ENCODE measurements at regions not wholly inside any gene's neighbourhood (a gene's known extent, or its start where the extent isn't known, plus 50 kb on each side); places are given as distances from the start of the nearest gene placed in this dataset.
A peak's percentile ranks its signal among the peaks of the same experiment; 100 is the strongest.

DNA sequence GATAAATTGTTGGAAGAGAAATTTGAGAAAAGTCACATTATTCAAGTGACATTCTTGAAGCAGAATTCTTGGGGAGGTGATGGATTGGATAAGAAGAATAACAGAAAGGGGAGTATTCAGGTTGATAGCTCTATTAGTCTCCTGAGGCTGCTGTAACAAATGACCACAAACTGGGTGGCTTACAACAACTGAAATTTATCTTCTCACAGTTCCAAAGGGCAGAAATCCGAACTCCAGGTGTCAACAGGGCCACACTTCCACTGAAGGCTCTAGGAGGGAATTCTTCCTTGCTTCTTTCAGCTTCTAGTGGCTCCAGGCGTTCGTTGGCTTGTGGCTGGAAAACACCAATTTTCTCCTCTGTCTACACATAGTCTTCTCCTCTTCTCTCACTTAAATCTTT, 99.8 kb downstream of the TES start:
- peak in 10 of 11 donors; percentile 3 to 46 (median 14) for DNase-seq (ENCODE audit: extremely low read depth in 1 of 11, low read depth in 9 of 11, low spot score in 4 of 11)

DNA sequence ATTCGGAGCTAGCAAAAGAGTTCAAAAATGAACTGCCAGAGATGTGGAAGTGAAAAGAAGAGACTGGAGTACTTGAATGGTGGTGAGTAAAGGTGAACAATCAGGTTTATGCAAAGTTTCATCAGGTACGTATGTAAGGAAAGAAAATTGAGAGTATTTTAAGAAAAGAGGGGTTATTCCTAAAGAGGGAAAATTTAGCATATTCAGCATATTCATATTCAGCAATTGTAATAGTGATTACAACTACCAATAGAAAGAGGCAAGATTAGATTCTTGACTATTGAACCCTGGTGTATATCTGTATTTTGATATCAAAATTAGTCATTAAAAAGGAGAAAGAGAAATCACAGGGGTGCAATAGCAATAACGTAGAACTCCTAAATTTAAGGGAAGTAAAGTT, 100.9 kb downstream of the TES start:
- no peak for DNase-seq (ENCODE audit: extremely low read depth in 1 of 11, low read depth in 9 of 11, low spot score in 4 of 11)

DNA sequence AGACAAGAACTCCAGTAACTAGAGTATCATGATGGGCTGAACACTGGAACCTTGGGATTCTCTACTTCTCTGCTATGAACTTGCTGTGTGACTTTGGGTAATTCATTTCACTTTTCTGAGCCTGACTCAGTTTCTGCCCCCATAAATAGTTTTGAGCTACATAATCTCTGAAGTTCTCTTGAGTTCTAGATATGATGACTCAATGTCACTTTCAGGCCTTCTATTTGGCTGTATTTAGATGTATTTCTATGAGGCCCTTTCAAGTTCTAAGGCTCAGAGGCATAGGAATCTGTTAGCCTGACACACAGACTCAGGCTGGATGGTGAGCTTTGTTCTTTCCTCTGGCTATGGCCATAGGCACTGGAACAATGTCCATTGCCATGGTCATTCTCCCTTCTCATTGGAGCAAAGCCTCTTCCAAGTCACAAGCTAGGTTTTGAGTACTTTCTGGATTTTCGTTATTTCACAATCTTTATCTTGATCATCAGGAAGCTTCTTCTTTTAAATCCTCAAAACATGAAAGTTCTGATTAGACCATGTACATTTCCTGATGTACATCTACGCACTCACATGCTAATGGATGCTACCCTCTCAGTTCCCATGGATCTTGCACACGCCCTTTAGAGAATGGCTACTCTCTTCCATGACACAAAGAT, 101.6 kb downstream of the TES start:
- no peak for DNase-seq (ENCODE audit: extremely low read depth in 1 of 11, low read depth in 9 of 11, low spot score in 4 of 11)

DNA sequence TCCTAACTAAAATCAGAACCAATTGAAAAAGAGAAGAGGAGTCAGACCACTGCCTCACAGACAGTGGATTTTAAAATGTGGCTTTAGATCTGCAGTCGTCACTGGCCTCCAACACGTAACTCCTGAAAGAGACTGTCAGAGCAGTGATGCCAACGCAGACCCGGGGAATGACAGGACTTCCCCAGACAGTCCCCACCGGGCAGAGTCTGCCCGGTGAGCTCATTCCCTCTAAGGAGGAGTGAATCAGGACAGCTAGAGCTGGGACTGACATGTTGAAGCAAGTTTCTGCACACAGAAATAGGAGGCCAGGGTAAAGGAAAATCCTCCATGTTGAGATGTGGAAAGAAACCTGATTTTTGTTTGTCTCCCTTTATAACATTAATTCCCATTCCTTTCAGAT, 105.0 kb downstream of the TES start:
- DNase-seq (ENCODE audit: extremely low read depth in 1 of 11, low read depth in 9 of 11, low spot score in 4 of 11): no peak

DNA sequence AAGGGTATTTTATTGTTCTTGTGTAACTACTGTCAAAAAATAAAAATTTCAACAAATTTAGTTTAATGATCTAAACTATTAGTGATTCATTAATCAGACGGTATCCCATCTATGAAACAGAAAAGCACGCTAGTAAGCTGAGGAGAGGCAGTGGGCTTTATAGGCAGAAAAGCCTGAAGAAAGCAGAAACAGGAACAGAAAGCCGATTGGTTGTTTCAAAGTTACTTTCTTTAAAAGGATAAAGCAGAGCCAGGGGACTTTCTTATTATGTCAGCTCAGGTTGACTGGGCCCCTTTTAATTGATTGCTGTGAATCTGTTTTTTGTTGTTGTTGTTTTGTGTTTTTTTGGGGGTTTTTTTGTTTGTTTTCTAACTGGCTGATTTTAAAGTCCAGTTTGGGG, 105.5 kb downstream of the TES start:
- DNase-seq (ENCODE audit: extremely low read depth in 1 of 11, low read depth in 9 of 11, low spot score in 4 of 11): no peak

DNA sequence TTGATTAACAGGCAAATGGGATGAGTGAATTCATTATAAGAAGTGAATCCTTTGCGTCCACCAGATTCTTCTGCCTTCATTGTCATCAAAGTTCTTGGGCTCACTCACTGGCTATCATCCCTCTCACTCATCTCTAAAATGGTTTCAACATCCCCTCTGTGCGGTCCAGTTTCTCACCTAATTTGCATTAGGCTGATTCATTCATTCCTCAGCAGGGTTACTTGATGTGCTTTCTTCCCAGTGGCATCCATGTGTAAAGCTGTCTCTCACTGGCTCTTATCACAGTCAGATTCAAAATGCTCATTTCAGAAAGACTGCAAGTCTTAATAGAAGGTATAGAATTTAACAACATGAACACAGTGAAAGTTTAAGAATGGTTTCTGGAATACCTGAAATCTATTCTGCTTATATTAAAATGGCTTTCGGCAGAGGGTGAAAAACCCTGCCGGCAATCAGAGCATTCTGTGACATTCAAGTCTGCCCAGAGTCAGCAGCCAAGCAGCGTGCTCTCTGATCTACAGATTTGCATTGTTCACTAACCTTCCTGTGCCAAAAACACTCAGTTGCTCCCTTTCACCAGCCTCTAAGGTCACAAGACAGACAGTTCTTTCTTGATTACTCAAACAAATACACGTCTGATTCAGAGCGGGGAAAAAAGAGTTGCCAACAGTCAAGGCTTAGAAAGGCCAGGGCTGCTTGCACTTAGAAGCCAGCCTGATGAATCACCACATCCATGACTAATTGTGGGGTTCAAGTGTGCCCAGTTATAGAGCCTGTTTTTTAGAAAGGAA, 106.7 kb downstream of the TES start:
- no peak for DNase-seq (ENCODE audit: extremely low read depth in 1 of 11, low read depth in 9 of 11, low spot score in 4 of 11)

DNA sequence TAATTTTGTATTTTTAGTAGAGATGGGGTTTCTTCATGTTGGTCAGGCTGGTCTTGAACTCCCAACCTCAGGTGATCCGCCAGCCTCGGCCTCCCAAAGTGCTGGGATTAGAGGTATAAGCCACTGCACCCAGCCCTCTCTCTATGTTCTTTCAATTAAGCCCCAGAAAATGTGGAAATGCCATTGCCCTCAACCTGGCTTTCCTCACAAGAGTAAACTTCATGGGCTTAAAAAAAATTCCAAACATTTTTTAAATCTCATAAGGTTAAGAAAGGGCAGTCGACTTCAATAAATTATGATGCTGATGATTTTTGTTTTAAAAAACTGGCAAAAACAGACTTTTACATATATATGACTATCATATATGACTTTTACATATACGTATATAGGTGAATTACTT, 107.6 kb downstream of the TES start:
- no peak for DNase-seq (ENCODE audit: extremely low read depth in 1 of 11, low read depth in 9 of 11, low spot score in 4 of 11)

DNA sequence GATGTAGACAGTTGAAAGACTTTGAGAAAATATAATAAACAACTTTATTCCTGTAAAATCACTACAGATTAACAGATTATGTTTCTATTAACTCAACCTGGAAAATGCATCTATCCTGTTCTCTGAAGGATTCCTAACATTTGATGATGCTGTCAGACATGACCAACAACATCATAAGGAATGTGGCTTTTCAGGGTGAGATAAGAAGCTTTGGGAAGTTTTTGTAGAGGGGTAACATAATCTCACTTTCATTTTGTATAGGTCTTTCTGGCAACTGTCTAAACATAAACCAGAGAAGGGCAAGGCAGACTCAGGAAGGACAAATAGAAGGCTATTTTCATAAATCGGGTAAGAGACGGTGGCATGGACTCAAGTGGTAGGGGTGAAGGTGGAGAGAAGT, 112.2 kb downstream of the TES start:
- DNase-seq (ENCODE audit: extremely low read depth in 1 of 11, low read depth in 9 of 11, low spot score in 4 of 11): no peak

DNA sequence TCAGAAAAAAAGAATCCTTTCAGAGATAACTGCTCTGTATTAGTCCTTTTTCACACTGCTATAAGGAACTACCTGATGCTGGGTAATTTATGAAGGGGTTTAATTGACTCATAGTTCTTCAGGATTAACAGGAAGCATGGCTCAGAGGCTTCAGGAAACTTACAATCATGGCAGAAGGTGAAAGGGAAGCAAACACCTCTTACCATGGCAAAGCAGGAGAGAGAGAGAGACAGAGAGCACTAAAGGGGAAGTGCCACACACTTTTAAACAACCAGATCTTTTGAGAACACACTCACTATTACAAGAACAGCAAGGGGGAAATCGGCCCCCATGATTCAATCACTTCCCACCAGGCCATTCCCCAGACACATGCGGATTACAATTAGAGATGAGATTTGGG, 114.2 kb downstream of the TES start:
- DNase-seq (ENCODE audit: extremely low read depth in 1 of 11, low read depth in 9 of 11, low spot score in 4 of 11): no peak

DNA sequence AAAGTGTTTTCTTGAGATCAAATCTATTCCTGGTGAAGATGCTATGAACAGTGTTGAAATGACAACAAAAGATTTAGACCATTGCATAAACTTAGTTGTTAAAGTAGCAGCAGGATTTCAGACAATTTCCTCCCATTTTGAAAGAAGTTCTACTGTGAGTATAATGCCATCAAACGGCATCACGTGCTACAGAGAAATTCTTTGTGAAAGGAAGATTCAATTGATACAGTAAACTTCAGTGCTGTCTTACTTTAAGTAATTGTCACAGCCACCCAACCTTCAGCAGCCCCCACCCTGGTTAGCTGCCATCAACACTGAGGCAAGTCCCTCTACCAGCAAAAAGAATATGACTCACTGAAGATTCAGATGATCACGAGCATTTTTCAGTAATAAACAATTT, 115.2 kb downstream of the TES start:
- no peak for DNase-seq (ENCODE audit: extremely low read depth in 1 of 11, low read depth in 9 of 11, low spot score in 4 of 11)

DNA sequence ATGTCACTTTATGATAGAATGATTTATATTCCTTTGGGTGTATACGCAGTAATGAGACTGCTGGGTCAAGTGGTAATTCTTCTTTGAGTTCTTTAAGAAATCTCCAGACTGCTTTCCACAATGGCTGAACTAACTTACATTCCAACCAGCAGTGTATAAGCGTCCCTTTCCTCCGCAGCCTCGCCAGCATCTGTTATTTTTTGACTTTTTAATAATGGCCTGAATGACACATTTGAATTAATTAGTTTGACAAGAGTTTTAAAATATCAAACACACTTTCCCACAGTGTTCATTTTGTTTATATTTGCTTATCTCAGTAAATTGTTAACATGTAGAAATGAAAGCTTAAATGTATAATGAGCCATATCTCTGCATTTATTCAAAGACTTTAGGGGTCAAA, 116.8 kb downstream of the TES start:
- no peak for DNase-seq (ENCODE audit: extremely low read depth in 1 of 11, low read depth in 9 of 11, low spot score in 4 of 11)

DNA sequence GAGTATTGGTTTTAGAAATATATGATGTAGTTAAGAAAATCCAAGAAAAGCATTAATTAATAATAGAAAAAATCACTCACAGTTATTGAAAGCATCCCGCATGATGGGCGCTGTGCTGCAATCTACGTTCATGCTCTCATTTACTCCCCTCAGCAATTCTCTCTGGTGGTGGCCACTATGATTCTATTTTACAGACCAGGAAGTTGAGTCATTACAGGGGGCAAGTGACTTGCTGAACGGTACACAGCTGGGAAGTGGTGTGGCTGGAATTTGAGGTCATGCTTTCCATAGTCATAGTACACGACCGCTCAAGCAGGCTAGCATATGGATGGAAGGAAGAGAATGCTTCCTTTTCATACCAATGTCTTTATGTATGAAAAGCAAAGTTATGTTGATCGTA, 117.4 kb downstream of the TES start:
- no peak for DNase-seq (ENCODE audit: extremely low read depth in 1 of 11, low read depth in 9 of 11, low spot score in 4 of 11)

DNA sequence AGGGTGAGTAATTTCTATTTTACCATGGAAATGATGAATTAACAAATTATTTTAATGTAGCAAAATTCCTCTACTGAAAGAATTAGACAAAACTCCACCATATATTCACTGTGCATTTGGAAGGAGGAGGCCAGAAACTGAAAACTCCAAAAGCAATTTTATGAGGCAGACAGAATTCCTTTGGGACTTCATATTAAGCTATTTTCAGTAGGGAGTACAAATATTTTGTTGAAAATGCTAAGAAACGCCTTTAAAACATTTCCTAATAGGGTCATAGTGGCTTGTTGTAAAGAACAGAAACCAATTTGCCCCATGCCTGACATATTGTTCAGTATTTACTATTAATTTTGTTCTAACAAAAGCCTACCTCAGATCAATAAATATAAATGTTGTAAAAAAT, 117.8 kb downstream of the TES start:
- no peak for DNase-seq (ENCODE audit: extremely low read depth in 1 of 11, low read depth in 9 of 11, low spot score in 4 of 11)

DNA sequence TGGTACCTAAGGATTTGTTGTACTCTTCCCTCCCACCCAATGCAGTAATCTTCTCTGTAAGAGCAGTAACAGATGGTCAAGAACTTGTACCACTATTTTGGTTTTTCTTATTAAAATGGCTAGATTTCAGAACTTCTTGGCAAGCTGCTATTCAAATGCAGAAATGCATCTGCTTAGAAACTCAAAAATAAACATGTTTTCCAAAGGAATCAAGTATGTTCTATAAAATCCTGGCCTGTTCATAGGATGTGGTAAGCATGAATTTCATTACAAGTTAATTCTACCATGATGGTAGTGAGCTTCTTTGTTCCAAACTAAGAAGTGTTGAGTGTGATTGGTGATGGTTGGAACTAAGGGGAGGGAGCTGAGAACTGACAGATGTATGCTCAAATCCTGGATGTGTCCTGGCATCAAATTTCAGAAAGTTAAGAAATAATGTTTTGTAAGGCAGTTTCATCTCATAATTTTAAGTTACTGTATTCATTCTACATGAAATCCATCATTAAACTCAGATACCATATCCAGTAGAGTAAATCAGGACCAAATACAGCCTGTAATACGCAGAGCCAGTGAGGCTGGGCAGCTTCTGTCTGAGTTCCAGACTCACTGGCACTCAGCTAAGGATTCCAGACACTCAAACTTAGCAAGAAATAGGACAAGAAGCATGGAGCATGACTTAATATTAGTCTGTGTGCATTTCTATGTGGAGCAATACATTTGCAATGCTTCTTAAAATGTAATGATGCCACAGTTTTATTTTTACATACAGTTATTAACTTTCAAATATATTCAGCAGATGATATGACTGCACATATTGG, 119.6 kb downstream of the TES start:
- DNase-seq (ENCODE audit: extremely low read depth in 1 of 11, low read depth in 9 of 11, low spot score in 4 of 11): no peak

DNA sequence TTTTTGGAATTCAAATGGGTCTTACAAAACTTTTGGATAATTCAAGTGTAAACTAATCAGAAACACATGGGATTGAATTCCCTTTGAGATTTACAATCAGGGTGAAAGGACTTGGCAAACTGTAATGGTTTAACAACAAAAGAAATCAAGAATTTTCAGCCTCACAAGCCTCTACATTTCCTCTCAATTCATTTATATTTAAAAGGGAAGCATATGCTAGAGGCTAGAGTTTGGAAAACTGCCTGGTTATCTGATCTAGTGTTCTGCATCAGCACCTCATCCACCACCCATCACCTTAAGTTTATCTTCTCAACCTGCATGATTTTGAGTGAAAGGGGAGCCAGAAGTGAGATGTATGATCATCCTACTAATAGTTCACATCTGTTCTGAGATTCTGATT, 120.7 kb downstream of the TES start:
- DNase-seq (ENCODE audit: extremely low read depth in 1 of 11, low read depth in 9 of 11, low spot score in 4 of 11): no peak

DNA sequence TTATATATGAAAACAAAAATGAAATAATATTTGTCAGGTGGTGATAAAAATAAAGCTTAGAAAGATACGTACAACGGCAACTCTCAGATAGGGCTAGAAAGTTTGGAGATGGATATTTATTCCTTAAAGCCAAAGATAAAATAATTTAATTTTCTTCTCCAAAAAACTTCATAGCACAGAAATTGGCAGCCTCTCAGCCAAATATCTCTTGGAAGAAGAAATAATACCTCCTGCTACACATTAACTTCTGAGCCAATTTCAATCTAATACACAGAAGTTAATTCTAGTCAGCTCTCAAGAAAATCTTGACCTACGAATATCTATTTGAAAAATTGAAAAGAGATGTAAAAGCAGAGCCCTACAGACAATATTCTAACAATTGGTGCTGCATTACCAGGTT, 122.4 kb downstream of the TES start:
- DNase-seq (ENCODE audit: extremely low read depth in 1 of 11, low read depth in 9 of 11, low spot score in 4 of 11): no peak

DNA sequence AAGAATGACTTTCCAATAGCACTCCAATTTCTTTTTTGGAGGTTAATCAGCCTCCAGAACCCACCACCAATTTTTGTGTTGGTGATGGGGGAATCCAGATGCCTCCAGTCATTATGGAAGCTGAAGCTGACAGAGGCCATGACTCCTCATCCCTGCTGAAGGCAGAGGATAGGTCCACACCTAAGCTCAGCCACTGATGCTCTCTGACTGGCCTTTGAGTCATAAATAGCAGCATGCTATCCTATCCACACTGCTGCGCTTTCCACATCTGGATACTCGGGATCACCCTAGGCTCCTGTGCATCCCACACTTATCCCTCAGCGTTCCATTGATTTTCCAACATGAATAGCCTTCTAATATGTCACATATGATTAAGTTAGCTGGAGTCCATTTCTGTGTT, 124.2 kb downstream of the TES start:
- no peak for DNase-seq (ENCODE audit: extremely low read depth in 1 of 11, low read depth in 9 of 11, low spot score in 4 of 11)

DNA sequence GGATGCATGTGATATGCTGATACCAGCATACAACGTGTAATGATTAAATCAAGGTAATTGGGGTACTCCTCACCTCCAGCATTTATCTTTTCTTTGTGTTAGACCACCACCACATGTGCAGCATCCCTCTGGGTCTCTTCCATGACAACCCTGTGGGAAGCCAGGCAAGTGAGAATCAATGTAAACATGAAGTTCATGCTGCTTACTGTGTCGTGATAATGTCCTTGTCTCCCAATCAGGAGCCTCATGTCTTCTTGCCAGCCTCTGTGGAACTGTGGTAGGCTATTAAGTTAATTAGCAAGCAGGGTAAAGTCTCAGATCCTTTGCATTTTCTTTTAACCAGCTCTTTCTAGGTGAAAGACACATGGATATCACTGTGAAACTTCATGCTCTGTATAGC, 126.7 kb downstream of the TES start:
- DNase-seq (ENCODE audit: extremely low read depth in 1 of 11, low read depth in 9 of 11, low spot score in 4 of 11): no peak

DNA sequence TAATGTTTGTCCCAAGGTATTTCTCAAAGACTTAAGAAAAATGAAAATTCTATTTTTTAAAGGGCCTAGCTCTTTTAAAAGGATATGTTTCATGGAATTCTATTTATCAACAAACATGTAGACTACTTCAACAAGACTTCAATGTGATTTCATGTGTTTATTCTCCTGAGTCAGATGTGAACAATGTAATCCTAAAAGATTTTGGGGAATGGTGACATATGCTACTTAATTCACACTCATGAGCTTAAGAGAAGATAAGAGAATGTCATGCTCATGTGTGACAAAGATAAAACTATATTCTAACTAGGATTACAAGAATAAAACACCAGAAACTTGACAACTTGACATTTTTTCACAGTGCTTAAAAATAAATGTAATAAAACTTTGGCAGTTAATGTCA, 127.5 kb downstream of the TES start:
- no peak for DNase-seq (ENCODE audit: extremely low read depth in 1 of 11, low read depth in 9 of 11, low spot score in 4 of 11)

DNA sequence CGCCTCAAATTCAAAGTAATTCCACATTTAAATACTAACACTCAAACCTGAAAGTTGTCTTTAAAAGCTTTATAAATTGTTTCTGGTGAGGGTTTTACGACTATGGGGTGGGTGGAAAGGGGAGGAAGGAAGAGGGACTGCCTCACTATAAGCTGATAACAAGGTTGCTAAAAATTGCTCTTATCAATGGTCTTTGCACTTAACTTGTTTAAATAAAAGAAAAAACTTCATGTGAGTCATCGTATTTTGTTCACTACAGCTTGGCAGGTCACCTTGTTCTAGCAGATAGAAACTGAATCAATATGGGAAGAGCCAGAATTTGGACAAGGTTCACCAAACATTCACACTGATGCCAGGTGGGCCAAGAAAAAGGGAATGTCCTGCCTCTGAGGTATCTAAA, 129.2 kb downstream of the TES start:
- no peak for DNase-seq (ENCODE audit: extremely low read depth in 1 of 11, low read depth in 9 of 11, low spot score in 4 of 11)

Measured in renal cortex interstitium (tissue), 11 donors.